Lower lobe of right lung (tissue), 2 donors: ENCODE measurements at regions not wholly inside any gene's neighbourhood (a gene's known extent, or its start where the extent isn't known, plus 50 kb on each side); places are given as distances from the start of the nearest gene placed in this dataset.

ENCODE experiments used
- ATAC-seq, 2 donors: fragments of 200-7000 bp; cut with Tn5 transposase; one replicate each; pipeline ENCODE4 v1.9.1; 2020 to 2022; ENCODE audit warnings: mild to moderate bottlenecking in 2 of 2, moderate library complexity in 2 of 2
- DNase-seq: peaks from one replicate; pipeline ENCODE4 v3.0.0-alpha.2; 2020
- H3K27ac ChIP-seq: fragments of 200-600 bp; one replicate; pipeline ENCODE4 v1.8.0; 2022
- H3K27me3 ChIP-seq: fragments of 200-600 bp; one replicate; pipeline ENCODE4 v1.8.0; 2022; ENCODE audit warnings: low read depth
- H3K36me3 ChIP-seq: fragments of 200-600 bp; one replicate; pipeline ENCODE4 v1.8.0; 2022; ENCODE audit warnings: mild to moderate bottlenecking
- H3K4me1 ChIP-seq: fragments of 200-600 bp; one replicate; pipeline ENCODE4 v1.8.0; 2022
- H3K4me3 ChIP-seq: fragments of 200-600 bp; one replicate; pipeline ENCODE4 v1.8.0; 2022; ENCODE audit warnings: mild to moderate bottlenecking
- H3K9me3 ChIP-seq: fragments of 200-600 bp; one replicate; pipeline ENCODE4 v1.8.0; 2022
- intact Hi-C: fragments of 100-400 bp; cut with DNase I; formaldehyde crosslinking; loops from one replicate; pipeline ENCODE4 v1.11.0; 2022
- TF ChIP-seq, protein P1 (sequence below): fragments of 200-600 bp; IDR thresholded peaks from one replicate; pipeline ENCODE4 v1.8.0; 2022; ENCODE audit warnings: antibody characterized with exemption, mild to moderate bottlenecking
- donor health status: DM: no; HTN: yes; CAD: no; lungs with severe emphysema.

DNA sequence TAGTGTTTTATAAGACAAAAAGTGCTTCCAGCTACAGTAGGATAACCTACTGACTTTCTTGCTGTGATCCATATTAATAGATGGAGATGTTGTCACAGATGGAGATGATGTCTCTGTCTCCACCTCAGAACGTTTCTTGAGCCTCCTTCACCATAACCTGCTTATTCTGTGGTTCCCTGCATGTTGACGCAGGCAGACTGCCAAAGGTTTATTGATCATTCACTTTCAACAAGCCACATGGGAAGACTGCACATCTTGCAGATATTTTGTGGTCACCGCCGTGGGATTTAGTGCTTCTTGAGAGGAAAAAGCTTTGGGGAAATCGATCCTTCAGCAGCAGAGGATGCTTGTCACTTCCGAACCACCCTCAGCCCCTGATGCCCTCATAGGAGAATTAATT, 943.0 kb upstream of the PRKX start:
- Histone ChIP-seq H3K9me3 (no peaks in the 10 kb centered on the region), H3K36me3 (no peaks in the 10 kb centered on the region), H3K27me3 (no peaks in the 10 kb centered on the region), H3K4me1 (no peaks in the 10 kb centered on the region), H3K4me3 (no peak overlapping the region), H3K27ac (no peak overlapping the region)
- intact Hi-C loops = no loop called here
- ATAC-seq = no peak
- DNase-seq = no peak
- TF ChIP-seq, protein P1, sequence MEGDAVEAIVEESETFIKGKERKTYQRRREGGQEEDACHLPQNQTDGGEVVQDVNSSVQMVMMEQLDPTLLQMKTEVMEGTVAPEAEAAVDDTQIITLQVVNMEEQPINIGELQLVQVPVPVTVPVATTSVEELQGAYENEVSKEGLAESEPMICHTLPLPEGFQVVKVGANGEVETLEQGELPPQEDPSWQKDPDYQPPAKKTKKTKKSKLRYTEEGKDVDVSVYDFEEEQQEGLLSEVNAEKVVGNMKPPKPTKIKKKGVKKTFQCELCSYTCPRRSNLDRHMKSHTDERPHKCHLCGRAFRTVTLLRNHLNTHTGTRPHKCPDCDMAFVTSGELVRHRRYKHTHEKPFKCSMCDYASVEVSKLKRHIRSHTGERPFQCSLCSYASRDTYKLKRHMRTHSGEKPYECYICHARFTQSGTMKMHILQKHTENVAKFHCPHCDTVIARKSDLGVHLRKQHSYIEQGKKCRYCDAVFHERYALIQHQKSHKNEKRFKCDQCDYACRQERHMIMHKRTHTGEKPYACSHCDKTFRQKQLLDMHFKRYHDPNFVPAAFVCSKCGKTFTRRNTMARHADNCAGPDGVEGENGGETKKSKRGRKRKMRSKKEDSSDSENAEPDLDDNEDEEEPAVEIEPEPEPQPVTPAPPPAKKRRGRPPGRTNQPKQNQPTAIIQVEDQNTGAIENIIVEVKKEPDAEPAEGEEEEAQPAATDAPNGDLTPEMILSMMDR = no peak

DNA sequence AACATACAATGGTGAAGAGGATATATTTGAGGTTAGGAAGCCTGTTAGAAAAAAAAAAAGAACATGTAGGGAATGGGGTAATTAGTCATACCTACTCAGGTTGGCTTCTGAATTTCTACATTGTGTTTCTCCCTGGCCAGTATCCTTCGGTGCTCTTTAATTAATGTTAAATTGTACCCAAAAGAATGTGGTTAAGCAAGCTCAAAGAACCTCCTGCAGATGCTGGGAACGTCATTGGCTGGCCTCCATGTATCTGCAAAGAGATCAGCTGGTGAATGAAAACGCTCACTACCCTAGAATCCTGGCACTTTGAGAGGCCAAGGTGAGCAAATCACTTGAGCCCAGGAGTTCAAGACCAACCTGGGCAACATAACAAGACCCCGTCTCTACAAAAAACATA, 942.3 kb upstream of the PRKX start:
- intact Hi-C loops = no loop called here
- H3K9me3 ChIP-seq = no peaks in the 10 kb centered on the region
- ATAC-seq = no peak

DNA sequence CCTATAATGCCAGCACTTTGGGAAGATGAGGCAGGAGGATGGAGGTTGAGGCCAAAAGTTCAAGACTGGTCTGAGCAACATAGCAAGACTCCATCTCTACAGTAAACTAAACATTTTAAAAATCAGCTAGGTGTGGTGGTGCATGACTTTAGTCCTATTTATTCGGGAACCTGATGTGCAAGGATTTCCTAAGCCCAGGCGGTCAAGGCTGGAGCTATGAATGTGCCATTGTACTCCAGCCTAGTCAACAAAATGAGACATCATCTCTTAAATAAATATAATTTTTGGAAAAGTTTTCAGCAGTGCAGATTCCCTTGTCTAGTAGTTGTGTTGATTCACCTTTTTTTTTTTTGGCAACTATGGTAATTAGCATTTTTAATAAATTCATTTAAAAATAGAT, 928.7 kb upstream of the PRKX start:
- H3K27ac ChIP-seq = no peak overlapping the region
- no peaks in the 10 kb centered on the region for H3K36me3 ChIP-seq
- ATAC-seq = no peak
- intact Hi-C loops = no loop called here
- TF ChIP-seq, protein P1 = no peak
- DNase-seq = no peak
- no peak overlapping the region for H3K4me3 ChIP-seq
- no peaks in the 10 kb centered on the region for H3K27me3 ChIP-seq
- no peaks in the 10 kb centered on the region for H3K4me1 ChIP-seq
- H3K9me3 ChIP-seq = no peaks in the 10 kb centered on the region

More for the DNA sequence above, 942.3 kb upstream of the PRKX start:
- Histone ChIP-seq H3K4me1 (no peaks in the 10 kb centered on the region), H3K4me3 (no peak overlapping the region), H3K36me3 (no peaks in the 10 kb centered on the region), H3K27me3 (no peaks in the 10 kb centered on the region), H3K27ac (no peak overlapping the region)
- no peak for DNase-seq
- TF ChIP-seq, protein P1 = no peak

DNA sequence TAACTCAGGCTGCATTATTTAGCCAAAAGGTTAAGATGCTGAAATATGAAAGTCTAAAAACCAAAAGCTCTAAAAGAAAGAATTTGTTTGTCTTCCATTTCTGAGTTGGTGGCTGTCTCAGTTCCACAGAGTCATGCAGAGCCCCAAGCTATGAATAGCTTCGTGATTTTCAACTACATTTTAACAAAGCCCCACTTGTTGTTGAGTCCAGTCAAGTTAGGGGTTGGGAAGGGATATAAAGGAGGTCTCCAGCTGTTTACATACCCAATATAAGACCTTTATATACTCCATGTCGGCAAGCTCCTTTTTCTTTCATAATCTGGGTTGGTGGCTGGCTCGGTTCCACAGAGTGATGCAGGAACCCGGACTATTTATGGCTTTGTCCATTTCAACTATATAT, 924.6 kb upstream of the PRKX start:
- Histone ChIP-seq H3K9me3 (no peaks in the 10 kb centered on the region), H3K36me3 (no peaks in the 10 kb centered on the region), H3K27me3 (no peaks in the 10 kb centered on the region), H3K27ac (no peak overlapping the region), H3K4me1 (no peaks in the 10 kb centered on the region), H3K4me3 (no peak overlapping the region)
- TF ChIP-seq, protein P1 = no peak
- DNase-seq (no peak), ATAC-seq (no peak)
- intact Hi-C loops = no loop called here

DNA sequence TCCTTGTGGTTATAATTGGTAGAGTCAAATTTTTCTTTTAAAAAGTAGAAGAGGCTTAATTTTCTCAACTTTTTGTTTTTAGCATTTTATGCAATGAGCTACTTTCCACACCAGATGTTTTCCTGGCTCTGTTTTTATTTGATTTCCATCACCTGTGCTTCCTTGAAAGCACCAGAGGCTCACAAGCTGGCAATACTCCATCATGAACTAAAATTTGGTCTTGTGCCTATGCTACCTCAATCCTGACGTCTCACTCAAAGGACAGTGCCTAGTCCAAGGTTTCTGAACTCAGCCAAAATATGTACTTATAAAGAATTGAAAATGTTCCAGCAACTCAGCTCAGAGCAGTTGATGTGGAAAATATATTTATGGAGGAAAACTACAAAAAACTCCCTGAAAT, 914.0 kb upstream of the PRKX start:
- TF ChIP-seq, protein P1 = no peak
- no peaks in the 10 kb centered on the region for H3K36me3 ChIP-seq
- no peak for DNase-seq
- no peaks in the 10 kb centered on the region for H3K4me1 ChIP-seq
- no peak for ATAC-seq
- H3K4me3 ChIP-seq = no peak overlapping the region
- intact Hi-C loops = no loop called here
- H3K27ac ChIP-seq = no peak overlapping the region
- H3K9me3 ChIP-seq = no peaks in the 10 kb centered on the region
- no peaks in the 10 kb centered on the region for H3K27me3 ChIP-seq
